HG03066 (cell line): ENCODE measurements at regions not wholly inside any gene's neighbourhood (a gene's known extent, or its start where the extent isn't known, plus 50 kb on each side); places are given as distances from the start of the nearest gene placed in this dataset.

Experiments
- ATAC-seq: cut with Tn5 transposase; IDR thresholded peaks from one replicate; pipeline ENCODE4 v1.9.1; 2021; ENCODE audit warnings: low read depth; ENCODE audit not compliant: unreplicated experiment

DNA sequence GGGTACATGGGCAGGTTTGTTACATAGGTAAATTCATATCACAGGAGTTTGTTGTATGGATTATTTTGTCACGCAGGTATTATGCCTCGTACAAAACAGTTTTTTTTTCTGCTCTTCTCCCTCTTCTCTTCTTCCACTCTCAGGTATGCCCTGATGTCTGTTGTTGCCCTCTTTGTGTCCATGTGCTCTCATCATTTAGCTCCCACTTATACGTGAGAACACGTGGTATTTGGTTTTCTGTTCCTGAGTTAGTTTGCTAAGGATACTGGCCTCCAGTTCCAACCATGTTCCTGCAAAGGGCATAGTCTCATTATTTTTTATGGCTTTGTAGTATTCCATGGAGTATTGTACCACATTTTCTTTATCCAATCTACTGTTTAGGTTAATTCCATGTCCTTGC, 65.7 kb downstream of the UNC5CL start:
- ATAC-seq: no peak

DNA sequence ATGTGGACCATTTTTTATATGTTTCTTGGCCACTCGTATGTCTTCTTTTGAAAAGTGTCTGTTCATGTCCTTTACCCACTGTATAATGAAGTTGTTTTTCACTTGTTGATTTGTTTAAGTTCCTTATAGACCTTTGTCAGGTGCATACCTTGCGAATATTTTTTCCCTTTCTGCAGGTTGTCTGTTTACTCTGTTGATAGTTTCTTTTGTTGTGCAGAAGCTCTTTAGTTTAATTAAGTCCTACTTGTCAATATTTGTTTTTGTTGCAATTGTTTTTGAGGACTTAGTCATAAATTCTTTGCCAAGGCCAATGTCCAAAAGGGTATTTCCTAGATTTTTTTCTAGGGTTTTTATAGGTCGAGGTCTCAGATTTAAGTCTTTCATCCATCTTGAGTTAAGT, 66.2 kb downstream of the UNC5CL start:
- ATAC-seq: no peak

DNA sequence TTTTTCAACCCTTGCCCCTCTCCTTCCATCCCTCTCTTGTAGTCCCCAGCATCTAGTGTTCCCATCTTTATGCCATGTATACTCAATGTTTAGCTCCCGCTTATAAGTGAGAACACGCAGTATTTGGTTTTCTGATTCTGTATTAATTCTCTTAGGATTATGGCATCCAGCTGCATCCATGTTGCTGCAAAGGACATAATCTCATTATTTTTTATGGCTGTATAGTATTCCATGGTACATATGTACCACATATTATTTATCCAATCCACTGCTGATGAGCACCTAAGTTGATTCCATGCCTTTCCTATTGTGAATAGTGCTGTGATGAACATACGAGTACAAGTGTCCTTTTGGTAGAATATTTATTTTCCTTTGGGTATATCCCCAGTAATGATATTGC, 66.8 kb downstream of the UNC5CL start:
- ATAC-seq: no peak

DNA sequence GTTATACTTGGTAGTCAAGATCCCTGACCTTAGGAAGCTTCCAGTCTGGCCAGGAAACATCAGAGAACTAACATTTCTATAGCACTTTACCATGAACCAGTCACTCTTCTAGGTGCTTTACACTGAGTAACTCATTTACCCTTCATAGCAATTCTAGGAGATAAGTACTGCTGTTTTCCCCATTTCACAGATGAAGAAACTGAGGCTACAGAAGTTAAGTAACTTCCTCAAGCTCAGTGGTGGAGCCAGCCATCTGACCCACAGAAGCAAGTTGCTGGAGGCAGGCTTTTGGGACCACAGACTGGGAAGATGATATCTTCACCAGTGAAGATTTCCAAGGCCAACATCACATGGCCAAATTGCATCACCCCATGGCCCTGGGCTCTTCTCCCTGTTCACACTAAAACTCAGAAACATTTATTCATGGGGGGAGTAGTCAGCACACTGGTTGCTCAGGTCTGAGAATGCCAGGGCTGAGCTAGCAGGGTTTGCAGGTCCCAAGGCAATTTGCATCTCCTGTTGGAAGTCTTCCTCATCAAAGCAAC, 70.3 kb downstream of the UNC5CL start:
- no peak for ATAC-seq

DNA sequence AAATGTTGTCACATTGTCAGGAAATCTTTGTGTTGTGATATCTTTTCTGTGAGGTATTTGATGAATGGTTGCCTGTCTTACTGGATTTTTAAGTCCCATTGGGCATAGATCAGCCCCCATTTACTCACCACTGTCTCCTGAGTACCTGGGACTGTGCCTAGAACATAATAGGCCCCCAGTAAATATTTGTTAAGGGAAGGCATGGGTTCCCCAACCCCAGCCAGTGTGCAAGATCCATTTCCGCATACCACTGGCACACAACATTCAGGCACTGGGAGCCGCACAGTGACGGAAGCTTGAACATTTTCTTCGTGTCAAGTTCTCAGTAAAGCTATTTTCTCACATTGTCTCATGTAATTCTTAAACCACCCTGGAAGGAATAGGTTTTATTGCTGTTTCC, 72.2 kb downstream of the UNC5CL start:
- ATAC-seq: no peak

DNA sequence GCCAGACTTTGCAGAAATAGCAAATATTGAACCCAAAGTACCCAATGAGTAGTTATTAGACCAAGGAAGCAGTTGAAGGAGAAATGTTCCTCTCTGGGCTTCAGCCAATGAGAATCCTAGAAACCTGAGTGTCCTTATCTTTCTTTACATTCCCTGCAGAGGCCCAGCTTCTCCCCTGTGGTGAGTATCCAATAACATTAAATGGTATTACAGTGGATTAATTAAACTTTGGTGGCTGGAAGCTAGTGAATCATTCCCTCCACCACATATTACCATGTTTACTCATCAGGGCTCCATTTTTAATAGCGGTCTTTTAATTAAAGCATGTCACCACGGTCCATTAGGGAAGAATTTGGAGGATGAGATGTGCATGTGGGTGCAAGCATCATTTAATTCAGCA, 74.0 kb downstream of the UNC5CL start:
- no peak for ATAC-seq

DNA sequence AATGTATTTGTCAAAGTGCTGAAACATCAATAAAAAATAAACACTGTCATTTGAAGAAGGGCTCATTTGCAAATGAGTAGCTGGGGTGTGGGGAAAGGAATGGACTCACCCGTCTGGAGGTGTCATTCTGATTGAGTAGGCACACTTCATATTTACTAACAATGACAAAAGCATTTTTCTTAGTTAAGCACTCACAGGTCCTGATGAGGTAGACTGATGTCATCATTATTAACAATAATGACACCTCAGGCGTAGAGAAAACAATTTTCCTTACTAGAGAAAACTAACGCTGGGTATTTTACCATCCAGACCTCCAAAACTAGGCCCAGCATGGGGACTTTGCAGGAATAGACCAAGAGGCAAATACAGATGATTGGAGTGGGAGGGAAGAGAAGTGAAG, 76.0 kb downstream of the UNC5CL start:
- no peak for ATAC-seq

DNA sequence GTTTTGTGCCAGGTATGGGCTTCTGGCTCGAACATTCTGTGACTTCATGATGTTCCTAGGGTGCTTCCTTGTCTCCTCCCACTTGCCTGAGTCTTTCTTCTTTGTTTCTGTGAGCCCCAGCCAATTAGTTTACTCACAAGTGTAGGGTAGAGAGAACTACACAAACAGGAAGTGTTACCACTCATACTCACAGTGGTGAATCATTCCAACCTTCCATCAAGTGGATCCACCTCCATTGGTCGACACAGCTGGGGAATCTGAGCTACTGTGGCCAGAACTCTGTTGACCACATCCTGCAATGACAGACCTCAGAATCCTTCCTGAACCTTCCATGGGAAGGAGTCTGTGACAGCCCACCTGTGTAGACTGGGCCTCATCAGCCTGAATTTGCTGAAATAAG, 76.8 kb downstream of the UNC5CL start:
- ATAC-seq: no peak

DNA sequence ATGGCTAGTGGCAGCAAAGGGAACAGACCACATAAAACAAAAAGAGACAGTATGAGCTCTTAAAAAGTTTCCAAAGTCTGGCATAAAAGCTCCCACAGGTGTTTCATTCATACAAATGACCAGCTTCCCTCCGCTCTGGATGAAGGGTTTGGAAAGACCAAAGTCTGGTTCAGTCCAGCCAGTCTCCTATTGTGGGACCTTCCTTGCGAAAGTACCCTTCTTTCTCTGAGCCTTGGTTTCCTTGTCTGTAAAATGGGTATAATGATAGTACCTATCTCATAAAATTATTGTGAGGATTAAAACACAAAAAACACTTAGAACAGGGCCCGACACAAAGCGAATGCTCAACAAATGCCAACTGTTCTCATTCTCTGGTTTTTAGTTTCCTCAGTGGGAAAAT, 77.2 kb downstream of the UNC5CL start:
- no peak for ATAC-seq

DNA sequence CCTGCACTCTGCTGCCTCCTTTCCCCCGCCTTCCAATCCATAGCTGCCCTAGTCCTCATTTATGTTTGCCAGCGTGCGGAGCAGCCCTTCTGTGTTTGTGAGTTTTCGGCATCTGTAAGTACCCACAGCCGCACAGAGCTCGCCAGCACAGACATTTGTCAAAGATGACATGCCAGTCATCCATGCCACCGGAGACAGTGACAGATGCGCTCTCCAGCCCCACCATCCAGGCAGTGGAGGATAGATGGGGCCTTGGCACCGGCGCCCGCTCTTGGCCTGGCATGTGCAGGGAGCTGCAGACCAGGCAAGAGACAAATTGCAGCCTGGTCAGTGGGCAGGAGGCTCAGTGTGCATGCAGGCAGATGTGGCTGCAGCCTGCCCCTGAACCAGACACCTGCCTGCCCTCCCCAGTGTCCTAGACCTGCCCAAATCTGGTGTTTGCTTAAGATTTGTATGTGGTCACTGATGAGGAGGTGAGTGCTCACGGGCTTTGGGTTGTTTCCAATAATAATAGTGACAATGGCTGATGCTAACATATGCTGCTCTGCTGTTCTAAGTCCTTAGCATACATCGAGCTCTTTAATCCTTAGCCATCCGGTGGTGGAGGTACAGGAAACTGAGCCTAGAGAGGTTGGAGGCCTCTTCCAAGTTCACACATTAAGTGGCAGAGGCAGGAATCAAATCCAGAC, 78.1 kb downstream of the UNC5CL start:
- no peak for ATAC-seq

DNA sequence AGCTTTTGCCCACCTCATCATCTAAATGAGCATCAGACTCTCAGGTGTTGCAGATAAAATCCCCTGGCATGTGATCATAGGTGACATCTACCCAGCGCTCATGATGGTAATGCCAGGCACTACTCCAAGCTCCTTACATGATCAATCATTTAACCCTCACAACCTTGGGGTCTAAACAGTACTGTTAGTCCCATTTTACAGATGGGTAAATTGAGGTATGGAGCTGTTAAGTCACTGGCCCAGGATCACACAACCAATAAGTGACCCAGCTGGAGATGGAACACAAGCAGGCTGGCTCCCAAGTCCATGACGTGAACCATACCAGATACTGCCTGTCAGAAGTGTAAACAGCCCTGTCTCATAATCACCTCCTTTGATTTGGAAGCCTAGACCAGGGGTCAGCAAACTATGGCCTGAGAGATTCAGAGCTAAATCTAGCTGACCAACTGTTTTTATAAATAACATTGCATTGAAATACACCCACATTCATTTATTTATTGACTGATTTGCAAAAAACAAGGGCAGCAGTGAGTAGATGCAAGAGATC, 79.2 kb downstream of the UNC5CL start:
- no peak for ATAC-seq

DNA sequence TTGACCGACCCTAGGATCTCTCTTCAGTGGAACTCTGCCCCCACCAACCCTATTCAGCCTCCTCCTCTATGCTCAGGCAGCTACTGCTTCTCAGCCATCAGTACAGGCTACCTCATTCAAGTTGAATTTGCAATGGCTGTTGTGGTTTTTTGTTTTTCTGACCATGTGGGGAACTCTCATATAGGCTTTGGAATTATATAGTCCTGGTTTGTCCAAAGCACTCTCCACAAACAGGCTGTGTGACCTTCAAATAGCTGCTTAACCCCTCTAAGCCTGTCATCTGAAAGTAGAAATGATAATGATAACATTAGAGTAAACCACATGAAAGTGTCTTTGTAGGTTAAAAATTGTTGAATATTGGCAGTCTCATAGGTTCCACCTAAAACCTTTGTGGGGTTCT, 80.3 kb downstream of the UNC5CL start:
- no peak for ATAC-seq

DNA sequence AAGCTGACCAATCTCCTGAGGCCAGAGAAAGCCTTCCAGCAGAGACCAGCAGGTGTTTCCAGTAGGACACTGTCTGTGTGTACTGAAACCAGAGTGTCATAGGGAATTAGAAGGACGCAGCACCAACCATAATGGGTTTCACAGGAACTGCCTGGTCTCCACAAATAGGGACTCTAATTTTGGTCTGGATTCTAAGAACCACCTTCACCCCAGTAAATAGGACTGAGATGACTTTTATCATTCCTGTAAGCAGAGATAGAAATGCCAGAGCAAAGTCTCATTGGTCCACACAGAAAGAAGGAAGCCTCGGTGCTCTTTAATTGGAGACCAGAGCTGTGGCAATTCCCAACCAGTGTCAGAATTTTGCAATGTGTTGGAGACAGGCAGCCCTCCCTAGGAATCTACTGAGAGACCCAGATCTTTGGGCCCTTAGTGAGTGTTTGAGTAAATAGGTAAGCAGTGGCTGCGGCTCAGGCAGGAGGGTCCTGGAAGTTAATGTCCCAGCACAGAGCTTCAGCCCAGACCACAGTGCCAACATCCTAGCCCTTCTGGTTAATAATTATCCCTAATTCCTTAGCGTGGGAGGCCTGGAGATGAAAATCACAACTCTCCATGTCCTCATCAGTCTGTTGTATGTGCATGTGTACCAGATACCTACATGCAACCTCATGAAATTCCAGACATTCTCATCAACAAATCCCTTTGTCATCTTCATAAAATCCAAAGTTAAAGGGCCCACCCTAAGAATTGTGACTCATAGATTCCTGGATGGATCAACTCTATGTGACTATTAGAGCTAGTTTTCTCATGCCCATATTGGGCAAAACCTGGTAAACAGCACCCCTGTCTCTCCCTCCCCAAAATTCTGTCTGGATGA, 81.2 kb downstream of the UNC5CL start:
- no peak for ATAC-seq

DNA sequence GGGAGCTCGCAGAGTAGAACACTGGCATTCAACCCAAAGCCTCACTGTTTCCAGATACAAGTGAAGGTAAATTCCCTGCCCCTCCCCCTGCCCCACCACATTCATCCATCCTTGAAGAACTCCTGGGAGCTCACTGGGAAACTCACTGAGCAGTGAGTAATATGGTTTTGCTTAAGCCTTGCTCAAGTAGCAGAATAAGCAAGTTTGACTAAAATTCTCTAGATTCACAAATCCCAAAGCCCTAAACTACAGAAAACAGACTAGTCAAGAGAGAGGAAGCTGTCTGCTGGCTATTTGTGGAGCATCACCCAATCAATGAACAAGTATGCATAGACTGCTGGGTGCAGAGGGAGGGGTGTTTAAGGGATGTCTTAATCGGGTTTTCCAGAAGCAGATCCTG, 82.1 kb downstream of the UNC5CL start:
- no peak for ATAC-seq

DNA sequence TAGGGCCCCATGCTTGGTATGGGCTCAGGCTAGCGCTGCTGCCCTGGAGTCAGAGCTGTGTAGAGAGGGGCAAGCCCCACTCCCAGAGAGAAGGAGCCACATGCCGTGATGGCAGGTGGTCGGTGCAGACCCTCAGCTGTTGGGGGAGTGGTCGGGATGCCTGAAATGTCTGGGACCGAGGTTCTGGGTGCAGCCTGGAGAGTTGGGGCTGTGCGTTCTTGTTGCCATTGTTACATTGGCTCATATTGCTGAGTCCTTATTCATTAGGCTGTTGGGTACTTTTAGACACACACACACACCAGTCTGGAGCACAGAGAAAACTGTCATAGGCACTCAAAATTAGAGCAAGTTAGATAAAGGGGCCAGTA, 83.9 kb downstream of the UNC5CL start:
- no peak for ATAC-seq

DNA sequence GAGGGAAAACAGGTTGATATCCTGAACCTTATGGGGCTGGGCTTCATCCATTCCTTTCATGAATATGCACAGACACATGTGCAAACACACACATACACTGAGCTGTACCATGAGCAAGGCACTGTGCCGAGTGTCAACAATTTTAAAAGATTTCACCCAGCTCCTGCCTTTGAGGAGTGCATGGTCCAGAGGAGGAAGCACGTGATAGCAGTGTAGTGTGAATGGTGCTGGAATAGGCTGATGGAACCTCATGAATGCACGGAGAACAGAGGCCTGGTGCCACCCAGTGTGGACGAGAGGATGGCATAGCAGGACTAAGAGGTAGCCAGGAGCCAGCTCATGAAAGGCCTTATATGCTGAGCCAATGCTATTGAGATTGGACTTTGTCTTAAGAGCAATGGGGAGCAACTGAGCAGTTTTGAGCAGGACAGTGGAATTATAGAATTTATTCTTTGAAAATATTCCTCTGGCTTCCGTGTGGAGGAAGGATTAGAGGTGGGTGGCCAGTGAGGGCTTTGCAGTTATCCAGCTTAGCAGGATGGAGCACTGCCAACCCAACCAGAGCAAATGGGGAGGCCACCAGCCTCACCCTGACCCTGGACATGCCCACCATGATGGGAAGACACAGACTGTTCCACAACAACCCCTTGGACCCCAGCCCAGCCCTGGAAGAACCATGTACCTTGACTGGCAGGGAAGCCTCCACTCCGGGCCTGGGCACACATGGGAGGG, 84.4 kb downstream of the UNC5CL start:
- ATAC-seq: no peak

DNA sequence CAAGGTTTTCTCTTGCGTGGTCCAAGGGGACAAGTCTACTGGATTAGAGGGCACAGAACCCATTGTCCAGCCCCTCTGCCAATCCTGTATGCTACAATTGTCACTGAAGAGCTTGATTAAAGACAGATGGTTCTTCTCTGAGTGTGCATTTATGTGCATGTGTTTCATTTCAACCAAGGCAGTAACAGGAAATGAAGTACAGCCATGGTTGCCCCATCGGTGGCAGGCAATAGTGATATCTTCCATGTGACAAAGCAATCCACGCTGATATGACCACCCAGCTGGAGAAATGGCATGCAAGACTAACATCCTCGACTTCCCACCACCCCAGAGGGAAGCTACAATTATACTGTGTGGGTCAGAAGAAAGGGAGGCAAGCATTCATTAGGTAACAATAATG, 85.5 kb downstream of the UNC5CL start:
- no peak for ATAC-seq

DNA sequence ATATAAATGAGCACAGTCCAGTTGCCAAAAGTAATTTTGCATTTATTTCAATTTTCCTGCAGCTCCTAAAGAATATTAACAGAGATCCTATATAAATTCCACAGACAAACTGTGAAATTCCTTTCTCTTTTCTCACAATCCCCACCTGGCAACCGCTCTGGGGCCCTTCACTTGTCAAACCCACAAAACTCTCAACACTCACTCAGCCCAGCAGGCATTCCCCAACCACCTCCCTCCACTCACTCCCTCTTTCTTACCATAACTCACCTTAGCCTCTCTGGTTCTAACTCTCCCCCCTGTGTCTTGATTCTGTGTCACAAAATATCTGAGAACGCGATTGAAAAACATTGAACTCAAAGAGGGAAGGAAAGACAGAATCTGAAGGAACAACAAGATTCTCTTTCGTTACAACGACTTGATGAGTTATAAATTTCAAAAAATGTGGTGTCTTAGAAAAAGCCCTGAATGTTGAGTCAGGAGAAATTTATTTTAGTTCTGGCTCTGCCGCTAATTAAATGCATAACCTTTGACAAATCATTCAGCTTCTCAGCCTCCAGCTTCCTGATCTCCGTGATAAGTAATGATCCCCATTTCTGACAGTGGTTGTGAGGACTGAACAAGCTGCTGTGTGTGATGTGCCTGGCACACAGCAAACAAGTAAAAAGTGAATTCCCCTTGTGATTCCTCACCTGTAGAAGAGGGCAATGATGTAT, 87.9 kb downstream of the UNC5CL start:
- no peak for ATAC-seq

DNA sequence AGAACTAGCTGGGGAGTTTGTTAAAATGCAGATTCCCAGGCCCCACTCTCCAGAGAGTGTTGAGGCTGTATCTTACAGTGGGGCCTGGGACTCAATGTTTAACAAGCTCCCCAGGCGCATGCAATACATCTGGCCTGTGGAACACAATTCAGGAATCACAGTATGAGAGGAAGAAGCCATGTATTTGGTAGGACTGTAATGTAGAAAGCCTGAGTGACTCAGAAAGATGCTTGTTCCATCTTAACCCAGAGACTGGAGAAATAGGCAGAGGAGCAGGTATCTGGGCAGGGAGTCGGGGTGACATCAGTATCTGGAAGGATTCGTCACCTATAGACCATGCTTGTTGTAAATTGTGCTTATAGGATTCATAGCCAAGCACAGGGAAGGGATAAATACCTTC, 90.5 kb downstream of the UNC5CL start:
- ATAC-seq: no peak

DNA sequence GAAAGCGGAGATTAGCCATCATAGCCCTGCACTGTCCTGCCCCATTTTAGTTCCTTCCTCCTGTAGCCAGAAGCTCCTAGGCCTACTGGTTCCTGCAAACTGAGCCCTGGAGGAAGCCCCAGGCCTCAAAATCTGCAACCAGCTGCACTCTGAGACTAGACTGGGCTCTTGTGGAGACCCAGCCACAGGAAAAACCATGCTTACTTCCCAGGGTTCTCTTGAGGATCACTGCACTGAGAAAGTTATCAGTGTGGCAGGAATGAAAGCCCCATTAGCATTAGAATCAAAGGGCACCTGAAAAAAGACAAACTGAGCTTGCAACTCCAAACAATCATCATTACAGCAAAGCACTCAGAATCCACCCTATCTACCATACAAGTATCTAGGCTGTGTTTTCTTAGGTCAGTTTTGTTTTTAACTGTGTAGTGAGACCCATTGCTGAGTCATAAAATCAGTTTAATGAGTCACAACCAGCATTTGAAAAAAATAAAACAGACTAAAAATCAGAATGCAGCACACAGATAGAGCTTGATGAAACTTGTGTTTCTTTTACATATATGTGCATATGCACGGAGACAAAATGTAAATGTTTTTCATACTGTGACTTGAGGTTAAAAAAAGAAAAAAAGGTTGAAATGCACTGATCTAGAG, 91.0 kb downstream of the UNC5CL start:
- ATAC-seq: no peak
